HCT116 (cell line): ENCODE measurements at regions not wholly inside any gene's neighbourhood (a gene's known extent, or its start where the extent isn't known, plus 50 kb on each side); places are given as distances from the start of the nearest gene placed in this dataset.

Source experiments
- ATAC-seq: fragments of 200-7000 bp; cut with Tn5 transposase; 2 replicates; pipeline ENCODE4 v1.9.1; 2020; ENCODE audit warnings: mild to moderate bottlenecking, moderate library complexity
- BruUV-seq: library from RNA; stranded (reverse); fragments of 400-500 nt; replicated peaks from 2 replicates; lab custom pipeline; 2021; lab: Mats Ljungman, UMichigan
- CTCF ChIA-PET: fragments of 300-600 bp; sonication (Branson Sonifier 250); formaldehyde crosslinking; loops from one replicate; lab custom pipeline; 2021; ENCODE audit warnings: antibody characterized with exemption; lab: Charles Lee
- POLR2A ChIA-PET: fragments of 300-600, 350-600 bp; sonication (Branson Sonifier 250); formaldehyde crosslinking; loops from one replicate; lab custom pipeline; 2021; ENCODE audit warnings: antibody characterized with exemption; lab: Charles Lee
- RAD21 ChIA-PET, 2 experiments: fragments of 300-600 bp; sonication (Branson Sonifier 250); formaldehyde crosslinking; loops; one replicate each; lab custom pipeline; 2023; ENCODE audit warnings: low total read pairs in 2 of 2; ENCODE audit not compliant: uncharacterized antibody in 2 of 2, unreplicated experiment in 2 of 2, low non-redundant PET in 1 of 2; lab: Charles Lee
- DNase-seq: peaks from one replicate; pipeline ENCODE4 v3.0.0-alpha.2; 2010; ENCODE audit warnings: low read depth, low spot score
- H2AFZ ChIP-seq: fragments of 200-600 bp; shearing (Covaris generic), sonication (generic); 2 replicates; pipeline ENCODE4 v1.6.1; 2017; ENCODE audit warnings: low read depth, mixed run types, mixed read lengths, antibody characterized with exemption, low read length; ENCODE audit not compliant: poor library complexity, severe bottlenecking
- H3K27ac ChIP-seq: 2 replicates; pipeline ENCODE4 v1.5.1; 2012; ENCODE audit warnings: low read depth, low read length
- H3K27me3 ChIP-seq: fragments of 200-600 bp; sonication (generic); 2 replicates; pipeline ENCODE4 v1.6.1; 2016; ENCODE audit warnings: mixed run types, low read length, mixed read lengths; ENCODE audit not compliant: insufficient read depth
- H3K36me3 ChIP-seq, 2 experiments: fragments of 200-500 bp in 1 of 2; fragments of 200-600 bp in 1 of 2; sonication (Bioruptor generic) in 1 of 2; sonication (generic) in 1 of 2; 2 replicates each; pipeline versions ENCODE4 v1.5.1 to v1.6.1; 2014 to 2016; ENCODE audit warnings: low read length in 2 of 2, inconsistent platforms in 1 of 2, mixed read lengths in 1 of 2, mixed run types in 1 of 2; ENCODE audit not compliant: insufficient read depth in 2 of 2, control insufficient read depth in 1 of 2
- H3K4me1 ChIP-seq, 2 experiments: fragments of 200-600 bp in 1 of 2; sonication (generic) in 1 of 2; 2 replicates each; pipeline versions ENCODE4 v1.5.1 to v1.6.1; 2012 to 2017; ENCODE audit warnings: low read length in 2 of 2, inconsistent platforms in 1 of 2, mild to moderate bottlenecking in 1 of 2, mixed read lengths in 1 of 2, mixed run types in 1 of 2, moderate library complexity in 1 of 2; ENCODE audit not compliant: insufficient read depth in 2 of 2, control insufficient read depth in 1 of 2
- H3K4me2 ChIP-seq: fragments of 200-600 bp; sonication (generic); 2 replicates; pipeline ENCODE4 v1.6.1; 2017; ENCODE audit warnings: mixed run types, low read length, mixed read lengths
- H3K4me3 ChIP-seq, 2 experiments: fragments of 200-600 bp in 1 of 2; sonication (generic) in 1 of 2; replicated peaks in 1 of 2; 2 replicates each; pipeline ENCODE4 v1.5.1; 2011 to 2016; ENCODE audit warnings: low read length in 2 of 2, control low read depth in 1 of 2, low read depth in 1 of 2, mild to moderate bottlenecking in 1 of 2, mixed read lengths in 1 of 2, mixed run types in 1 of 2
- H3K79me2 ChIP-seq: fragments of 200-600 bp; sonication (generic); 2 replicates; pipeline ENCODE4 v1.6.1; 2017; ENCODE audit warnings: mild to moderate bottlenecking, mixed run types, low read length, moderate library complexity, mixed read lengths; ENCODE audit not compliant: insufficient read depth
- H3K9ac ChIP-seq: fragments of 200-600 bp; sonication (generic); 2 replicates; pipeline ENCODE4 v1.6.1; 2016; ENCODE audit warnings: low read length, mixed read lengths
- H3K9me2 ChIP-seq: fragments of 200-600 bp; sonication (generic), shearing (Covaris generic); 2 replicates; pipeline ENCODE4 v1.6.1; 2017; ENCODE audit warnings: mixed run types, mild to moderate bottlenecking, moderate library complexity; ENCODE audit not compliant: insufficient read depth
- H3K9me3 ChIP-seq, 2 experiments: fragments of 200-500 bp in 1 of 2; fragments of 200-600 bp in 1 of 2; sonication (Bioruptor generic) in 1 of 2; sonication (generic) in 1 of 2; 2 replicates each; pipeline ENCODE4 v1.6.1; 2014 to 2017; ENCODE audit warnings: low read length in 2 of 2, mixed read lengths in 2 of 2, inconsistent platforms in 1 of 2, low read depth in 1 of 2, mild to moderate bottlenecking in 1 of 2, mixed run types in 1 of 2, moderate library complexity in 1 of 2; ENCODE audit not compliant: control insufficient read depth in 1 of 2, insufficient read depth in 1 of 2
- H4K20me1 ChIP-seq: fragments of 200-600 bp; sonication (generic), shearing (Covaris generic); 2 replicates; pipeline ENCODE4 v1.6.1; 2017; ENCODE audit warnings: mixed run types, mild to moderate bottlenecking, moderate library complexity; ENCODE audit not compliant: insufficient read depth
- ATF3 ChIP-seq: IDR thresholded peaks from 2 replicates; pipeline ENCODE4 v1.6.1; 2012
- CTCF ChIP-seq, 3 experiments: fragments of 200-600 bp in 1 of 3; sonication (generic) in 1 of 3; IDR thresholded peaks in 2 of 3; conservative IDR thresholded peaks in 1 of 3; 2 replicates each; pipeline ENCODE4 v1.5.1; 2012 to 2017; ENCODE audit warnings: low read depth in 2 of 3, low read length in 2 of 3, antibody characterized with exemption in 1 of 3, borderline replicate concordance in 1 of 3, control low read depth in 1 of 3, mild to moderate bottlenecking in 1 of 3, mixed read lengths in 1 of 3, mixed run types in 1 of 3, moderate library complexity in 1 of 3; ENCODE audit not compliant: insufficient read depth in 1 of 3
- EGR1 ChIP-seq: IDR thresholded peaks from 2 replicates; pipeline ENCODE4 v1.6.1; 2012; ENCODE audit warnings: low read depth
- MAX ChIP-seq: IDR thresholded peaks from 2 replicates; pipeline ENCODE4 v1.6.1; 2012
- POLR2AphosphoS5 ChIP-seq: IDR thresholded peaks from 2 replicates; pipeline ENCODE4 v1.6.1; 2011; ENCODE audit warnings: mild to moderate bottlenecking, low read depth, low read length, moderate library complexity
- REST ChIP-seq: IDR thresholded peaks from 2 replicates; pipeline ENCODE4 v1.6.1; 2012; ENCODE audit warnings: low read depth
- ZFX ChIP-seq: fragments of 450-650 bp; IDR thresholded peaks from 2 replicates; pipeline ENCODE4 v1.6.1; 2017
- ZNF274 ChIP-seq: fragments of 200-500 bp; sonication (Bioruptor generic); IDR thresholded peaks from 2 replicates; pipeline ENCODE4 v1.6.1; 2014; ENCODE audit warnings: mild to moderate bottlenecking, low read depth, low read length, inconsistent platforms
- intact Hi-C: fragments of 100-400 bp; cut with micrococcal nuclease; formaldehyde crosslinking; loops from 2 replicates; pipeline ENCODE4 v1.10.0; 2022

- TF ChIP-seq ATF3: no peak
- no peak for TF ChIP-seq MAX
- no peak for TF ChIP-seq ZFX
- TF ChIP-seq CTCF (IDR thresholded peaks at IDR 0.05 in 2 of 3, conservative IDR thresholded peaks at IDR 0.05 in 1 of 3; ENCODE audit: borderline replicate concordance in 1 of 3, insufficient read depth in 1 of 3, low read depth in 2 of 3, low read length in 2 of 3): no peak
- no peak for TF ChIP-seq POLR2AphosphoS5
- TF ChIP-seq REST: no peak
- no peak for TF ChIP-seq ZNF274
- TF ChIP-seq EGR1: no peak
- intact Hi-C loops: loop anchor here (10.0 kb wide), 1 partner anchor 433 kb away; no protein-coding TSS in a partner anchor
- Histone ChIP-seq H3K9me2 (no peaks in the 10 kb centered on the region), H3K27ac (no peak overlapping the region), H3K79me2 (no peaks in the 10 kb centered on the region), H3K9me3 (no peaks in the 10 kb centered on the region), H3K4me2 (no peak overlapping the region), H4K20me1 (no peaks in the 10 kb centered on the region), H3K4me3 (no peak overlapping the region), H3K27me3 (peaks cover 30% of the 10 kb centered on the region; the same call in 1 of the 2 replicates), H3K4me1 (no peaks in the 10 kb centered on the region), H3K36me3 (no peaks in the 10 kb centered on the region), H2AFZ (no peak overlapping the region), H3K9ac (no peak overlapping the region)
- CTCF ChIA-PET: no interaction called here
- ATAC-seq (no peak), DNase-seq (no peak)
- RAD21 ChIA-PET: no interaction called here
- POLR2A ChIA-PET: no interaction called here
- no TSS peak for BruUV-seq
Observed at GRCh38 chr11:116647305-116648080, 125.3 kb downstream of the BUD13 start.
